NCI-H524 treated with DMSO at 0.1 percent for 48 hours (cell line): ENCODE measurements at regions not wholly inside any gene's neighbourhood (a gene's known extent, or its start where the extent isn't known, plus 50 kb on each side); places are given as distances from the start of the nearest gene placed in this dataset.

Source experiments
- DNase-seq: peaks from one replicate; lab custom pipeline; 2025; lab: John Stamatoyannopoulos, UW

DNA sequence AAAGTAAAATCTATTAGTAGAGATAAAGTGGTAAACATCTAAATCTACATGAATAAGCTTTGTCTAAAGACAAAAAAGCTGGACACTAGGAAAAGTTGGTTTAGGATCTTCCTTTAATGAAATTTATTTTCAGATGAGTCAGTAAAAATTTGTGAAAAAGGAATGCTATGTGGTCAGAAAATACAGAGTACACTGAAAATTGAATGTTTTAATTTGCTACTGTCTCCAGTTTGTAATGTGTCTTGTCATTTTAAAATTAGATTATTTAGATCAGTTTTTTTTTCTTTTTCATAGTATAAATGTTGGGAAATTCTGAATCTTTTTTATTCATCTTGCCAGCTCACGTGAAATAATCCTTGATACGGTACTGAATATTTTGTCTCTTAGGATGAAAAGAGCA lies 56.9 kb downstream of the SLITRK6 start:
- DNase-seq = no peak

DNA sequence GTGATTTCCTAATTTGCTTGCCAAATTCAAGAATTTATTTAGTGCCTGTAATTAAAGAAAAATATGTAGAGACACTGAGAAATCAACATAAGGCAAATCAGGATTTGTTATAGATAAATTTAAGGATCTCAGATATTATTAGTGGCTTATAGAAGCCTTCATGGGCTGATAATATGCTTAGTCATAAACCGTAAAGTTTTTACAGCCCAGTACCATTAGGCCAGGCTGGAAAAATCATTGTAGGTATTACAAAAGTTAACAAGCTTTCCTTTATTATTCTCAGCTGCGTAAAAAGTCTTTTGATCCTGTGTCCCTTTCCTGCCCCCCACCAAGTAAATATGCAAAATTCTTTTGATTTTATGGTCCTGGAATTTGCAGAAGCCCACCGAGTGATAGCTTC lies 58.2 kb downstream of the SLITRK6 start:
- no peak for DNase-seq

- DNase-seq = no peak
These were observed 60.4 kb downstream of the SLITRK6 start for GRCh38 chr13:85738696-85739320.

DNA sequence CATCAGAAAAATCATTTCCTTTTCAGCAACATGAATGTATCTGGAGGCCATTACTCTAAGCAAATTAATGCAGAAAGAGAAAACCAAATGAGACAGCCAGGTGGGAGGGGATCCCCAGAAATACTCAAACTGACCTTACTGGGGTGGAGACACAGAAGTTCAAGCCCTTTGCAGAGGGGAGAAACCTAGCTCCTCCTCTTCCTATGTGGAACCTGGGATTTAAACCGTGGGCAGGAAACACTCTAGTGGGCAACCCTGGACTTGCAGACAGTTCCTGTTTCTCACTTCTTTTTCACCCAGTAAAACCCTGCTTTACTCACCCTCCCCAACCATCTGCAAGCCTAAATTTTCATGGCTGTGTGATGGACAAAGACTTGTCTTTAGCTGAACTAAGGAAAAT lies 61.3 kb downstream of the SLITRK6 start:
- no peak for DNase-seq

DNA sequence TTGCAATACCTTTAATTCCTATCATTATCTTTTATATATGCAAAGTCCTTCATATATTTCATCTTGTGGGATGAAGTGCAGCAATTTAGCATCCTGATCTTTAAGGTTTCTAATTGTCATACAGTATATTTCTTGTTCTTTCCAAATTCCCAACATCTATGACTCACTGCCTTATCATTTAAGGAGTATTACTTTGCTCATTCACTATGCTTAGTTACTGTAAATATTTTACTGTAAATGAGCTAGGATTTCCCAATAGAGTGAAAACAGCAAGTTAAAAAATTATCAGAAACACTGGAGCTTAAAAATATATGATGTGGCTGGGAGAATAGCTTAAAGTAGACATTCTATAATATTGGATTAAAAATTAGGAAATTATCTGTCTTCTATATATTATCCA lies 69.9 kb downstream of the SLITRK6 start:
- DNase-seq = no peak

DNA sequence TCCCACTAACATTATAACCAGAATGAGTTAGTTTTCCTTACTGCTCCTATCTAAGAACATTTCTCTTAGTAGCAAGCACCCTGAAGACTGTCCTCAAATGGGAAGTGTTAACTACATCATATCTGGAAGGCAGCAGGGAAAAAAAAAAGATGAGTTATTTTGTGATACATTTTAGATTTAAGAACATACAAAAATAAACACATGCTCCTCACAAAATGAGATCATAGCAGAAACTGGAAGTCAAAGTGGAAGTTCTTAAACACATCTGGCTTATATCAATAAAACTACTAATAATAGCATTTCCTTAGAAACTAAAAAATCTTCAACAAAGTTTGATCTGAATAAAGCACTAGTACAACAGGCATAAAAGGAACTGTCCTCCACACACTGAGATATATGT lies 70.4 kb downstream of the SLITRK6 start:
- no peak for DNase-seq

- DNase-seq = no peak
These were observed 73.8 kb downstream of the SLITRK6 start for GRCh38 chr13:85725433-85725832.

- DNase-seq = no peak
These were observed 74.4 kb downstream of the SLITRK6 start for GRCh38 chr13:85724546-85725432.

- no peak for DNase-seq
These were observed 79.5 kb downstream of the SLITRK6 start for GRCh38 chr13:85719749-85720148.

DNA sequence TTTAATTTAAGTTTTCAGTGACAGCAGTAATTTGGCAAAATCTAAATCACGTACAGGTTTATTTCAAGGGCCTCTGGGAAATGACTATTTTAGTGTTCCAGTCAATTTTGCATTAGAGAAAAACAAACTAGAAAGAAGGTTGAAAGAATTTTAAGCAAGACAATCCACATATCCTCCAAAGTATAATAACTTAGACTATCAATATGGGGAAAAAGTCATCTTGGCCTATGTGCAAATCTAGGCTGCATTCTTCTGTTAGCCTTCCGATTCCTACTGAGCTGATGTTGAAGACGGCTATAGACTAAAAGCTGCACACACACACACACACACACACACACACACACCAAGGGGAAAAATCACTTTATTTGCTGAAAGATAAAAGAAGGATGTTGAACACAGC lies 81.3 kb downstream of the SLITRK6 start:
- no peak for DNase-seq

DNA sequence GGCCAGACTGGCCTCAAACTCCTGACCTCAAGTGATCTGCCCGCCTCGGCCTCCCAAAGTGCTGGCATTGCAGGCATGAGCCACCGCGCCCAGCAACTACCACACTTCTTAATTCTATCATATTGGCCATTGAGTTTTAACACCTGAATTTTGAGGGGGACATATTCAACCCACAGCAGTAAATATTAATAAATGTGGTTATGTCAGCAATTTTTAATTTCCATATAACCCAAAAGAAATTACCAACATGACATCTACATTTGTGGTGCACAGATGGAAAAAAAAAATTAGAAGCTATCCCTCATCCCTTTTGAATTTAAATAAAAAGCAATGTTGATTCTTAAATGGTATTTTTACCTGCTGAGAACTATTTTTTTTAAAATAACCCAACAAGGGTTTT lies 88.7 kb downstream of the SLITRK6 start:
- no peak for DNase-seq

DNA sequence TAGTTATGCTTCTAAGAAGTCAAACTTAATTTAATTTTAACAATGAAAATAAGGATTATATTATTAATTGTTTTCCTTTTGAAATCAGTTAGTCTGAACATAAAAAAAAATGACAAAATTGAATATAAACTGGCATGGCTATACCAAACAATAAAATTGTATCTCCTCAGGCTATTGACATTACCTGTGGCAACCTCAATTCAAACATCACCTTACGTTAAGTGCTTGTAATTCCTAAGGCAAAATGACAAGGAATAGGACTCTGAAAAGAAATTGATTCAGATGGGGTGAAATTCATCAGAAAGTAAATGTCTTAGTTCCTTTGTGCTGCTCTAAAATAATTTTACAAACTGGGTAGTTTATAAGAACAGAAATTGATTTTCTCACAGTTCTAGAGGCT lies 89.5 kb downstream of the SLITRK6 start:
- DNase-seq = no peak

GRCh38 chr13:85709072-85709471 lies 90.1 kb downstream of the SLITRK6 start:
- DNase-seq = no peak

DNA sequence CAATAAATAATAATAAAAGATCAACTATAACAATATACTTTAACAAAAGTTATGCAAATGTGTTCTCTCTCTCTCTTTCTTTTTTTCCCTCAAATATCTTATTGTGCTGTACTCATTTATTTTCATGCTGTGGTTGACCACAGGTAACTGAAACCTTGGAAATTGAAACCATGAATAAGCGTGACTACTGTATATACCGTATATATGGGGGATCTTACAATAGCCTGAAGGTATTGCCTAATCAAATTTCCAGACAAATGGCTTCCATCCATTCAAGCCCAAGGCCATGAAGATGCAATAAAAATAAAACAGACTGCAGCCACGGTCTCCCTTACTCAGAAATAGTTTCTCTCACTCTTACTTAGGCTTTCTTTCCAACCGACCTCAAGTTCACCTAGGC lies 98.3 kb downstream of the SLITRK6 start:
- no peak for DNase-seq

DNA sequence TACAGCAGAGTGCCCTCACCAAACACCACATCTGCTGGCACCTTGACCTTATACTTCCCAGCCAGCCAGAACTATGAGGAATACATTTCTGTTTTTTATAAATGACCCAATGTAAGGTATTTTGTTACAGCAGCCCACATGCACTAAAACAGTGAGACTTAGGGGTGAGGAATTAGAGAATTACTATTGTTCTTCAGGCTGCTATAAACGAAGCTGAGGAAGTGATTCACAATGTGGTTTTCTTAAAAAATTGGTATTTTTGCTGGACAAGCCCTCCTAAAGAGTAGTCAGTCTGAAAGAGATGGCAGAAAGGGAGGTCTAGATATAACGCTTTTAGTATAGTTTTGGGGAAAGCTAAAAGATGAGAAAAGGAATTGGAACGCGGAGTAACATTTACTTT lies 101.0 kb downstream of the SLITRK6 start:
- no peak for DNase-seq

GRCh38 chr13:85694992-85695391 lies 104.2 kb downstream of the SLITRK6 start:
- no peak for DNase-seq

- DNase-seq = no peak
These were observed 105.2 kb downstream of the SLITRK6 start for GRCh38 chr13:85693889-85694511.

- no peak for DNase-seq
These were observed 108.9 kb downstream of the SLITRK6 start for GRCh38 chr13:85690368-85690767.

DNA sequence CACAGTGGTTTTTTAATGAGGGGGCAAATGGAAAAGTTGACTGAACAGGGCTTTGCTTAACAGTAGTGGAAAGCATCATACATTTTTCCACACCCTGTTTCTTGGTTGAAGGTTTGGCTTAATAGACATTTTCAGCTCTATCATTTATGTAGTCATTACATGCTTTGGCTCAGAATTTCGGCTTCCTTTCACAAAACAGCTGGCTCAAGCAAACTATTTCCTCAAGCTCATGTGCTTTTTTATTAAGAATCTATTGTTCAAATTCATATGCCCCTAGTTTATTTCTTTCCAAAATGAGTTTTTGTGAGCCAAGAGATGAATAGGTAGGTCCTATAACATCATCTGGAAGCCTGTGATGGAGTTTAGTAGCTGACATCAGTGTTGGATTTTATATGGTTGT lies 113.8 kb downstream of the SLITRK6 start:
- DNase-seq = no peak

- DNase-seq = no peak
These were observed 123.9 kb downstream of the SLITRK6 start for GRCh38 chr13:85675151-85675907.

GRCh38 chr13:85671336-85671735 lies 127.9 kb downstream of the SLITRK6 start:
- no peak for DNase-seq

- DNase-seq = no peak
These were observed 132.9 kb downstream of the SLITRK6 start for GRCh38 chr13:85666356-85666755.
